GM18873 (cell line): ENCODE measurements at regions not wholly inside any gene's neighbourhood (a gene's known extent, or its start where the extent isn't known, plus 50 kb on each side); places are given as distances from the start of the nearest gene placed in this dataset.
A peak's percentile ranks its signal among the peaks of the same experiment; 100 is the strongest.
"Not testable (repeated sequence)": the region's sequence is repeated elsewhere in the genome, so short reads cannot be mapped to it uniquely, and the experiment has no call there.

Experiments used
- ATAC-seq: cut with Tn5 transposase; IDR thresholded peaks from one replicate; pipeline ENCODE4 v1.9.1; 2021; ENCODE audit warnings: mild to moderate bottlenecking, moderate library complexity, moderate number of reproducible peaks; ENCODE audit not compliant: unreplicated experiment, low FRiP score

GRCh38 chr1:119251751-119252150 lies 111.3 kb upstream of the WARS2 start:
- no peak for ATAC-seq

DNA sequence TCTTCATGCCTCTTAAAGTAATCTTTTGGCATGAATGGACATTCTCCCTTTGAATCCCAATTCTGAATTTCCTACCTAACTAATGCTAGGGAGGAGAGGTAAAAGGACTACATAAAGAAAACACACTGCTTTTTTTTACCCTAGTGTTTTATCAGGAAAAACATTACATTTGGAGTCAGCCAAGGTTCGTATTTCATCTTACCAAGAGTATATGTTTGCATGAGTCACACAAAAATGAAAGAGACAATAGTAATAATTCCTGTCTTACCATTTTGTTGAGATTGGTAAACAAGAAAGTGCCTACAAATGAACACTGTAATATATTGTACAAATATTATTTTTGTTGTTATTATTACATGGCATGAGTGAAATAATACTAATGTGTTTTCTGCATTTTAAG lies 112.9 kb upstream of the WARS2 start:
- ATAC-seq = no peak

- no peak for ATAC-seq
Observed at GRCh38 chr1:119254067-119254720, 113.7 kb upstream of the WARS2 start.

- ATAC-seq = not testable (repeated sequence)
Observed at GRCh38 chr1:119256089-119256488, 112.5 kb upstream of the HAO2 start.

GRCh38 chr1:119260506-119260905 lies 108.1 kb upstream of the HAO2 start:
- ATAC-seq = no peak

- ATAC-seq = peak; percentile 94
Observed at GRCh38 chr1:119266386-119266785, 102.2 kb upstream of the HAO2 start.

- no peak for ATAC-seq
Observed at GRCh38 chr1:119266858-119267257, 101.7 kb upstream of the HAO2 start.

DNA sequence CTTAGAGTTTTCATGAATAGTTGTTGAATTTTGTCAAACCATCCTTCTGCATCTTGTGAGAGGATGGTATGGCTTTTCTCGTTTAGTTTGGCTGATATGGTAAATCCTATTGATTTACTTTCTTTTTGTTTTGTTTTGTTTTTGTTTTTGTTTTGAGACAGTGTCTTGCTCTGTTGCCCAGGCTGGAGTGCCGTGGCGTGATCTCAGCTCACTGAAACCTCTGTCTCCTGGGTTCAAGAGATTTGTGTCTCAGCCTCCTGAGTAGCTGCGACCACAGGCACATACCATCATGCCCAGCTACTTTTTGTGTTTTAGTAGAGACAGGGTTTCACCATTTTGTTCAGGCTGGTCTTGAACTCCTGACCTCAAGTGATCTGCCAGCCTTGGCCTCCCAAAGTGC lies 101.3 kb upstream of the HAO2 start:
- ATAC-seq = not testable (repeated sequence)

- ATAC-seq = no peak
Observed at GRCh38 chr1:119268879-119269278, 99.7 kb upstream of the HAO2 start.

- no peak for ATAC-seq
Observed at GRCh38 chr1:119275145-119276134, 93.1 kb upstream of the HAO2 start.

DNA sequence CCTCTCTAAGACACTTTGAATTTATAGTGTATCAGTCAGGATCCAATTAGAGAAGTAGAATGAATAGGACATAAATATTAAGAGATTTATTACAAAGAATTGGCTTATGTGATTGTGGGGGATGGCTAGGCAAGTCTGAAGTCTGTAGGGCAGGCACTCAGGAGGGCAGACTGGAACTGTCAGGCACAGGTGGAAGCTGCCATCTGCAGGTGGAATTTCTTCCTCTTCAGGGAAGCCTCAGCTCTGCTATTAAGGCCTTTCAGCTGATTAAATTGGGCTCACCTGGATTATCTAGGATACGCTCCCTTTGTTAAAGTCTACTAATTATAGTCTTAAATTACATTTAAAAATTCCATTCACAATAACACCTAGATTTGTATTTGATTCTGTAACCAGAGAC lies 92.0 kb upstream of the HAO2 start:
- no peak for ATAC-seq

GRCh38 chr1:119279456-119280381 lies 88.9 kb upstream of the HAO2 start:
- no peak for ATAC-seq

GRCh38 chr1:119285482-119285881 lies 83.1 kb upstream of the HAO2 start:
- ATAC-seq = no peak

- peak; percentile 63 for ATAC-seq
Observed at GRCh38 chr1:119286587-119287181, 81.9 kb upstream of the HAO2 start.

GRCh38 chr1:119288751-119289150 lies 79.8 kb upstream of the HAO2 start:
- ATAC-seq = no peak

DNA sequence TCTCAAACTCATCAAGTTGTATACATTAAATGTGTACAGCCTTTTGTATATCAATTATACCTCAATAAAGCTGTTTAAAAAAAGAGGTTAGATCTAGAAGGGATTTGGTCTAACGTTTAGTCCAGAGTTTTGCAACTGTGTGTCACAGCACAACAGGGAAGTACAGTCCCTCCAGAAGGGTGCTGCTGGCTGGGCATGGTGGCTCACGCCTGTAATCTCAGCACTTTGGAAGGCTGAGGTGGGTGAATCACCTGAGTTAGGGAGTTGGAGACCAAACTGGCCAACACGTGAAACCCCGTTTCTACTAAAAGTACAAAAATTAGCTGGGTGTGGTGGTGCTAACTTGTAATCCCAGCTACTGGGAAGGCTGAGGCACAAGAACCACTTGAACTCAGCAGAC lies 78.3 kb upstream of the HAO2 start:
- no peak for ATAC-seq

- ATAC-seq = no peak
Observed at GRCh38 chr1:119291611-119292206, 76.9 kb upstream of the HAO2 start.

DNA sequence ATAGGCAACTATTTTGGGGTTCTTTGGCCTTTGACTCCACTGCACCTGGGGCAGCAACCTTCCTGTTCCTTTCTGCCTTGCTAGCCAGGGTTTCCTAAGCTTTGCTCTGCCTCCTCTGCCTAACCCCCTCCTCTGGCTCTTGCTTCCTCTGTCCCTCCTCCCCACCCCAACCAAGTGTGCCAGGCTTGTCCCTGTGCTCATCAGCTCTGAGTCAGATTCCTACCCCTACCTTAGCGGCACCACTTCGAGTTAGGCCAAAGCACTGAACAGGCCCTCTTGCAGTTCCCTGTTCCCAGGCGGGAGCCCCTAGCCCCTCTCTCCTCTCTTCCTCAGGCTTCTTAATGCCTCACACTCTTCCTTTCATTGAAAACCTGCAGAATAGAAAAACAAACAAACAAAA lies 74.8 kb upstream of the HAO2 start:
- no peak for ATAC-seq

- ATAC-seq = no peak
Observed at GRCh38 chr1:119294199-119294598, 74.4 kb upstream of the HAO2 start.

DNA sequence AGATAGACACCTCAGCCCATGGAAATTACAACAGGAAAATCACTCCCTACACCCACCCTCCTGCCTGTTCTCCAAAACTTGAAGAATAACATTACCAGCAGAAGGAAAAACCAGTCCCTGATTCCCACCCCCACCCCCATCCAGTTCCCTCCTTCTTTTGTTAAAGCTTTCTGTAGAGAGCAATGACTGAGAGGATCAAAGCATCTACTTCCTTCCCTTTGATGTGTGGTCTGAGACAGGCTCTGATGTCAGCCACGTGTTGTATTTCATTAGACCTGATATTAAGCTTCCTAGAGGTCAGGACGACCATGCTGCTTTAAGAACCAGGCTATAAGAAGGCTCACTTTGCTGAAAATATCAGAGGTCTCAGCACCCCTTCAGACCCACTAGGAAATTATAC lies 73.9 kb upstream of the HAO2 start:
- no peak for ATAC-seq
